Mesenchymal stem cell (in vitro differentiated cells and primary cell): ENCODE measurements at regions not wholly inside any gene's neighbourhood (a gene's known extent, or its start where the extent isn't known, plus 50 kb on each side); places are given as distances from the start of the nearest gene placed in this dataset.

Experiments used
- DNase-seq: peaks from one replicate; pipeline ENCODE4 v3.0.0-alpha.2; 2013
- H2AFZ ChIP-seq: one replicate; pipeline ENCODE4 v1.6.1; 2013; ENCODE audit warnings: low read depth, mild to moderate bottlenecking, control low read depth, inconsistent platforms, low read length, moderate library complexity
- H2AK5ac ChIP-seq: 2 replicates; pipeline ENCODE4 v1.6.1; 2013; ENCODE audit warnings: low read length, moderate library complexity, mild to moderate bottlenecking, inconsistent platforms; ENCODE audit not compliant: severe bottlenecking
- H2BK120ac ChIP-seq: one replicate; pipeline ENCODE4 v1.6.1; 2013; ENCODE audit warnings: low read depth, mild to moderate bottlenecking, inconsistent platforms, low read length, moderate library complexity
- H2BK12ac ChIP-seq, 2 experiments: one replicate each; pipeline ENCODE4 v1.6.1; 2013; ENCODE audit warnings: inconsistent platforms in 2 of 2, low read length in 2 of 2, mild to moderate bottlenecking in 2 of 2, moderate library complexity in 2 of 2, control low read depth in 1 of 2
- H2BK15ac ChIP-seq: one replicate; pipeline ENCODE4 v1.6.1; 2013; ENCODE audit warnings: mild to moderate bottlenecking, low read depth, inconsistent platforms; ENCODE audit not compliant: poor library complexity, severe bottlenecking
- H2BK5ac ChIP-seq: 2 replicates; pipeline ENCODE4 v1.6.1; 2013; ENCODE audit warnings: low read depth, mild to moderate bottlenecking, low read length, control low read depth, inconsistent platforms; ENCODE audit not compliant: poor library complexity, severe bottlenecking
- H3K14ac ChIP-seq, 2 experiments: one replicate each; pipeline ENCODE4 v1.6.1; 2013; ENCODE audit warnings: inconsistent platforms in 2 of 2, low read length in 2 of 2, control low read depth in 1 of 2, mild to moderate bottlenecking in 1 of 2, moderate library complexity in 1 of 2
- H3K18ac ChIP-seq, 2 experiments: one replicate each; pipeline ENCODE4 v1.6.1; 2013; ENCODE audit warnings: inconsistent platforms in 2 of 2, low read length in 2 of 2, control low read depth in 1 of 2, low read depth in 1 of 2, mild to moderate bottlenecking in 1 of 2
- H3K23ac ChIP-seq, 2 experiments: one replicate each; pipeline ENCODE4 v1.6.1; 2013; ENCODE audit warnings: inconsistent platforms in 2 of 2, low read length in 2 of 2, mild to moderate bottlenecking in 2 of 2, moderate library complexity in 2 of 2, control low read depth in 1 of 2
- H3K27ac ChIP-seq: 2 replicates; pipeline ENCODE4 v1.5.1; 2013; ENCODE audit warnings: mild to moderate bottlenecking, moderate library complexity, low read length, control low read depth, inconsistent platforms; ENCODE audit not compliant: poor library complexity, severe bottlenecking
- H3K27me3 ChIP-seq, 2 experiments: 2 replicates each; pipeline versions ENCODE4 v1.6.1 to v1.7.0; 2013; ENCODE audit warnings: low read length in 2 of 2, mild to moderate bottlenecking in 2 of 2, moderate library complexity in 2 of 2, control low read depth in 1 of 2, inconsistent platforms in 1 of 2; ENCODE audit not compliant: control insufficient read depth in 1 of 2, insufficient read depth in 1 of 2
- H3K36me3 ChIP-seq, 2 experiments: 2 replicates each; pipeline versions ENCODE4 v1.6.1 to v1.7.0; 2013; ENCODE audit warnings: low read length in 2 of 2, control low read depth in 1 of 2, inconsistent platforms in 1 of 2, low read depth in 1 of 2, mild to moderate bottlenecking in 1 of 2; ENCODE audit not compliant: insufficient read depth in 2 of 2, control insufficient read depth in 1 of 2
- H3K4ac ChIP-seq, 2 experiments: one replicate each; pipeline ENCODE4 v1.6.1; 2013; ENCODE audit warnings: inconsistent platforms in 2 of 2, low read length in 2 of 2, mild to moderate bottlenecking in 2 of 2, moderate library complexity in 2 of 2, control low read depth in 1 of 2, low read depth in 1 of 2
- H3K4me1 ChIP-seq: 2 replicates; pipeline ENCODE4 v1.6.1; 2013; ENCODE audit warnings: low read depth, low read length, control low read depth; ENCODE audit not compliant: control insufficient read depth, insufficient read depth
- H3K4me2 ChIP-seq: 2 replicates; pipeline ENCODE4 v1.6.1; 2013; ENCODE audit warnings: low read length, mild to moderate bottlenecking, inconsistent platforms; ENCODE audit not compliant: poor library complexity, severe bottlenecking
- H3K4me3 ChIP-seq, 2 experiments: 2 replicates each; pipeline versions ENCODE4 v1.5.1 to v1.7.0; 2013; ENCODE audit warnings: low read length in 2 of 2, mild to moderate bottlenecking in 2 of 2, control low read depth in 1 of 2, low read depth in 1 of 2; ENCODE audit not compliant: insufficient read depth in 1 of 2
- H3K79me1 ChIP-seq: replicated peaks from 2 replicates; pipeline ENCODE4 v1.6.1; 2013; ENCODE audit warnings: mild to moderate bottlenecking, control low read depth, low read length, inconsistent platforms; ENCODE audit not compliant: poor library complexity, severe bottlenecking
- H3K9ac ChIP-seq: 2 replicates; pipeline ENCODE4 v1.7.0; 2013; ENCODE audit warnings: mild to moderate bottlenecking, low read length, moderate library complexity
- H3K9me3 ChIP-seq: 2 replicates; pipeline ENCODE4 v1.7.0; 2013; ENCODE audit warnings: mild to moderate bottlenecking, low read length; ENCODE audit not compliant: control insufficient read depth
- H4K8ac ChIP-seq: one replicate; pipeline ENCODE4 v1.6.1; 2013; ENCODE audit warnings: inconsistent platforms, mild to moderate bottlenecking, low read length, moderate library complexity
- H4K91ac ChIP-seq: one replicate; pipeline ENCODE4 v1.6.1; 2013; ENCODE audit warnings: mild to moderate bottlenecking, low read length, inconsistent platforms
- WGBS: methylation state at CpG from one replicate; pipeline ENCODE4 v1.1.7; 2013; ENCODE audit warnings: mixed read lengths; 5-methylcytosine and 5-hydroxymethylcytosine counted together

GRCh38 chr3:88758676-88759075, 348.7 kb upstream of the EPHA3 start:
- Histone ChIP-seq H3K4me2 (no peak overlapping the region), H2BK120ac (no peak overlapping the region), H2BK12ac (no peak overlapping the region), H2BK5ac (no peak overlapping the region), H2BK15ac (no peak overlapping the region), H3K4me1 (no peaks in the 10 kb centered on the region), H4K8ac (no peak overlapping the region), H3K36me3 (no peaks in the 10 kb centered on the region), H3K4ac (no peak overlapping the region), H3K79me1 (no peaks in the 10 kb centered on the region), H2AK5ac (no peak overlapping the region), H3K9me3 (no peaks in the 10 kb centered on the region), H3K9ac (no peak overlapping the region), H4K91ac (no peak overlapping the region), H3K14ac (no peak overlapping the region), H3K23ac (no peak overlapping the region), H3K27me3 (no peaks in the 10 kb centered on the region), H3K18ac (no peak overlapping the region), H2AFZ (no peak overlapping the region), H3K27ac (no peak overlapping the region), H3K4me3 (no peak overlapping the region)
- 67% methylated on average over 1 of the region's 1 CpG for WGBS
- no peak for DNase-seq

- Histone ChIP-seq H3K27me3 (no peaks in the 10 kb centered on the region), H2BK5ac (no peak overlapping the region), H2BK12ac (no peak overlapping the region), H2BK120ac (no peak overlapping the region), H3K18ac (no peak overlapping the region), H4K8ac (no peak overlapping the region), H3K36me3 (no peaks in the 10 kb centered on the region), H3K27ac (no peak overlapping the region), H3K23ac (no peak overlapping the region), H3K4me2 (no peak overlapping the region), H3K4me1 (no peaks in the 10 kb centered on the region), H3K4ac (no peak overlapping the region), H2BK15ac (no peak overlapping the region), H2AK5ac (no peak overlapping the region), H4K91ac (no peak overlapping the region), H3K79me1 (no peaks in the 10 kb centered on the region), H2AFZ (no peak overlapping the region), H3K4me3 (no peak overlapping the region), H3K9ac (no peak overlapping the region), H3K14ac (no peak overlapping the region), H3K9me3 (no peaks in the 10 kb centered on the region)
- 92% methylated on average over 2 of the region's 2 CpGs for WGBS
- DNase-seq = no peak
Observed at GRCh38 chr3:88767746-88768145, 339.7 kb upstream of the EPHA3 start.

DNA sequence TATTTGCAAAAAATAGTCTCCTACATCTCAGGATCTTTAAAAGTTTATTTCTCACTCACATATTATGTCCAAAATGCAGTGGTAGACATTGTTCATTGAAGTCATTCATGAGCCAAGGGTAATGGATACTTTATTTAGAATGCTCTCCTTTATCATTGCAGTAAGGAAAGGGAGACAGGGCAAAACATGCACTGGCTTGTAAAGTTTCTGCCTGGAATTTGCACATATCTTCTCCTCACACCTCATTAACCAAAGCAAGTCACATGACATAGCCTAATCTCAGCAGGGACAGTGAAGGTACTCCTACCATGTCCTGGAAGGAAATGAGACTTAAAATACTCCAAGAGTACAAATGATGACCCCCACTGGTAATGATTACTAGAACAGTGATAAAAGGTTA, 333.7 kb upstream of the EPHA3 start:
- no peak overlapping the region for H3K14ac ChIP-seq

DNA sequence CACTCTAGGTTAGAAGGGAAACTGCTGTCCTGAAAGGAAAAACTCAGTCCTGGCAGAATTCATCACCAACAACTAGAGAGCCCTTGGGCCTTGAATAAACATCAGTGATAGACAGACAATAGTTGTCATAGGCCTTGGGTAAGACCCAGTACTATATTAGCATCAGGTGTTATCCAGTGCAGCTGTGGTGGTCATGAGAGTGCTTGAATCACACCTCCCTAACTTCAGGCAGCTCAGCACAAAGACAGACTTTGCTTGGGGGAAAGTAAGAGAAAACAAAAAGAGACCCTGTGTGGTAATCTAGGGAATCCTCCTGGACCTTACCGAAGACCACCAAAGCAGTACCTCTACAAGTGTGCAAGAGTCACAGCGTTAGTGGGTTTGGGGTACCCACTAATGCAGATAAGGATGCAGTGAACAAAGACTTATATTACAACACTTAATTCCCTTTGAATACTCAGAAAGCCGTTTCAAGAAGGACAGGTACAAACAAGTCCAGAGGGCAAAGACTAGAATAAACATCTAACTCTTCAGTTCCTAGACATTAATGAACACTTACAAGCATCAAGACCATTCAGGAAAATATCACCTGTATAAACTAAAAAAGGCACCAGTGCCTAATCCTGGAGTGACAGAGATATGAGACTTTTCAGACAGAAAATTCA, 332.3 kb upstream of the EPHA3 start:
- no peak overlapping the region for H4K91ac ChIP-seq
- no peak overlapping the region for H3K9ac ChIP-seq
- no peaks in the 10 kb centered on the region for H3K4me1 ChIP-seq
- no peak overlapping the region for H4K8ac ChIP-seq
- no peaks in the 10 kb centered on the region for H3K36me3 ChIP-seq
- no peak for DNase-seq
- no peak overlapping the region for H3K23ac ChIP-seq
- H2BK5ac ChIP-seq = no peak overlapping the region
- no peak overlapping the region for H2BK120ac ChIP-seq
- H2AFZ ChIP-seq = no peak overlapping the region
- H3K27me3 ChIP-seq = no peaks in the 10 kb centered on the region
- no peak overlapping the region for H3K18ac ChIP-seq
- 88% methylated on average over 3 of the region's 3 CpGs for WGBS
- H3K4me3 ChIP-seq = no peak overlapping the region
- H2BK15ac ChIP-seq = no peak overlapping the region
- no peak overlapping the region for H3K14ac ChIP-seq
- H2AK5ac ChIP-seq = no peak overlapping the region
- no peak overlapping the region for H2BK12ac ChIP-seq
- no peak overlapping the region for H3K4me2 ChIP-seq
- H3K9me3 ChIP-seq = no peaks in the 10 kb centered on the region
- no peaks in the 10 kb centered on the region for H3K79me1 ChIP-seq
- H3K27ac ChIP-seq = no peak overlapping the region
- H3K4ac ChIP-seq = no peak overlapping the region

More for the DNA sequence above, 333.7 kb upstream of the EPHA3 start:
- H3K9me3 ChIP-seq = no peaks in the 10 kb centered on the region
- no peak overlapping the region for H2BK120ac ChIP-seq
- no peak overlapping the region for H2BK5ac ChIP-seq
- H2AK5ac ChIP-seq = no peak overlapping the region
- H3K79me1 ChIP-seq = no peaks in the 10 kb centered on the region
- no peak overlapping the region for H4K8ac ChIP-seq
- no peaks in the 10 kb centered on the region for H3K36me3 ChIP-seq
- H4K91ac ChIP-seq = no peak overlapping the region
- no peak overlapping the region for H2BK15ac ChIP-seq
- H3K18ac ChIP-seq = no peak overlapping the region
- no peak overlapping the region for H2AFZ ChIP-seq
- H3K9ac ChIP-seq = no peak overlapping the region
- no peak overlapping the region for H2BK12ac ChIP-seq
- H3K4me1 ChIP-seq = no peaks in the 10 kb centered on the region
- H3K23ac ChIP-seq = no peak overlapping the region
- H3K4ac ChIP-seq = no peak overlapping the region
- DNase-seq = no peak
- no peak overlapping the region for H3K27ac ChIP-seq
- no peaks in the 10 kb centered on the region for H3K27me3 ChIP-seq
- no peak overlapping the region for H3K4me3 ChIP-seq
- no peak overlapping the region for H3K4me2 ChIP-seq
